H1 (cell line): ENCODE measurements at regions not wholly inside any gene's neighbourhood (a gene's known extent, or its start where the extent isn't known, plus 50 kb on each side); places are given as distances from the start of the nearest gene placed in this dataset.

Experiments used
- ASH2L ChIP-seq: fragments of 200-600, 300-600 bp; sonication (generic); IDR thresholded peaks from one replicate; pipeline ENCODE4 v1.7.1; 2017; ENCODE audit warnings: low read length
- ATF2 ChIP-seq: IDR thresholded peaks from 2 replicates; pipeline ENCODE4 v1.6.1; 2012; ENCODE audit warnings: low read length, inconsistent platforms
- BACH1 ChIP-seq: IDR thresholded peaks from 2 replicates; pipeline ENCODE4 v1.6.1; 2012; ENCODE audit warnings: low read length, improper control_type of control experiment
- BCL11A ChIP-seq, 2 experiments: IDR thresholded peaks; one replicate each; pipeline ENCODE4 v1.6.1; 2011; ENCODE audit warnings: low read depth in 2 of 2, low read length in 2 of 2, mild to moderate bottlenecking in 2 of 2
- CREB1 ChIP-seq: IDR thresholded peaks from 2 replicates; pipeline ENCODE4 v1.6.1; 2012; ENCODE audit warnings: inconsistent platforms
- CTCF ChIP-seq, 3 experiments: IDR thresholded peaks; 1 replicate in 2 of 3; 2 replicates in 1 of 3; pipeline versions ENCODE4 v1.5.1 to v1.6.1; 2011; ENCODE audit warnings: low read length in 3 of 3, mild to moderate bottlenecking in 3 of 3, inconsistent platforms in 2 of 3, low read depth in 1 of 3, moderate library complexity in 1 of 3; ENCODE audit not compliant: insufficient read depth in 1 of 3; ENCODE audit errors: control extremely low read depth in 1 of 3
- E2F6 ChIP-seq: IDR thresholded peaks from 2 replicates; pipeline ENCODE4 v1.6.1; 2012; ENCODE audit warnings: inconsistent platforms
- HDAC6 ChIP-seq: IDR thresholded peaks from one replicate; pipeline ENCODE4 v1.7.1; 2012; ENCODE audit warnings: low read depth, mild to moderate bottlenecking, inconsistent platforms, low read length, moderate library complexity
- KDM5A ChIP-seq: fragments of 200-600 bp; IDR thresholded peaks from 2 replicates; pipeline ENCODE4 v1.7.1; 2012; ENCODE audit warnings: mild to moderate bottlenecking, low read length, inconsistent platforms, mixed read lengths
- RFX5 ChIP-seq: IDR thresholded peaks from 2 replicates; pipeline ENCODE4 v1.6.1; 2011; ENCODE audit warnings: low read depth, low read length, improper control_type of control experiment, borderline replicate concordance
- TAF7 ChIP-seq: optimal IDR thresholded peaks from 2 replicates; pipeline ENCODE3; 2011; ENCODE audit warnings: low read depth, mild to moderate bottlenecking, inconsistent platforms, low read length, moderate library complexity, borderline replicate concordance
- TEAD4 ChIP-seq: IDR thresholded peaks from 2 replicates; pipeline ENCODE4 v1.6.1; 2012; ENCODE audit warnings: low read depth, low read length, inconsistent platforms, mixed read lengths
- ZNF274 ChIP-seq: IDR thresholded peaks from 2 replicates; pipeline ENCODE4 v1.7.0; 2012; ENCODE audit warnings: low read length, borderline replicate concordance; ENCODE audit errors: extremely low read depth

- no peak for TF ChIP-seq BCL11A (IDR thresholded peaks at IDR 0.05; ENCODE audit: low read depth in 2 of 2, low read length in 2 of 2)
- no peak for TF ChIP-seq ASH2L
- no peak for TF ChIP-seq TAF7
- no peak for TF ChIP-seq E2F6
- no peak for TF ChIP-seq TEAD4
- TF ChIP-seq ZNF274: no peak
- no peak for TF ChIP-seq BACH1
- no peak for TF ChIP-seq HDAC6
- TF ChIP-seq KDM5A: no peak
- no peak for TF ChIP-seq RFX5
- TF ChIP-seq CREB1: no peak
- no peak for TF ChIP-seq CTCF (IDR thresholded peaks at IDR 0.05; ENCODE audit: control extremely low read depth in 1 of 3, insufficient read depth in 1 of 3, low read depth in 1 of 3, low read length in 3 of 3)
- TF ChIP-seq ATF2: no peak
Measured at GRCh38 chr4:107363125-107363524, 327.0 kb upstream of the DKK2 start (continued).
